ENCODE measurements at regions not wholly inside any gene's neighbourhood (a gene's known extent, or its start where the extent isn't known, plus 50 kb on each side); places are given as distances from the start of the nearest gene placed in this dataset.

- H3K27ac ChIP-seq (ENCODE audit: low read depth, low read length) = no peak overlapping the region
- peaks cover 2% of the 10 kb centered on the region for H3K9me3 ChIP-seq (ENCODE audit: insufficient read depth, low read depth, low read length)
- H2AFZ ChIP-seq (ENCODE audit: insufficient read depth, low read length, poor library complexity) = no peak overlapping the region
- no CpG with 5 or more reads among the region's 9 CpGs for WGBS (ENCODE audit: extremely low coverage, insufficient coverage, insufficient read length)
- no peak overlapping the region for H3K18ac ChIP-seq (ENCODE audit: low read length)
- no peak overlapping the region for H3K14ac ChIP-seq (ENCODE audit: low read length)
- H2BK12ac ChIP-seq (ENCODE audit: low read length) = no peak overlapping the region
- no peaks in the 10 kb centered on the region for H3K79me2 ChIP-seq (ENCODE audit: control insufficient read depth, insufficient read depth, low read length, poor library complexity)
- H3K79me1 ChIP-seq (ENCODE audit: low read length) = no peaks in the 10 kb centered on the region
- DNase-seq = no peak
- no peak overlapping the region for H4K8ac ChIP-seq (ENCODE audit: low read depth, low read length)
- no peak overlapping the region for H4K12ac ChIP-seq (ENCODE audit: low read depth, low read length)
- H3K4me1 ChIP-seq (ENCODE audit: control insufficient read depth in 1 of 2, insufficient read depth in 2 of 2, low read length in 2 of 2) = no peaks in the 10 kb centered on the region
- no peak overlapping the region for H2BK5ac ChIP-seq (ENCODE audit: low read depth, low read length, poor library complexity)
- H3K4me3 ChIP-seq (ENCODE audit: low read depth, low read length) = no peak overlapping the region
- H3K27me3 ChIP-seq (ENCODE audit: insufficient read depth, low read length) = no peaks in the 10 kb centered on the region
- H2BK120ac ChIP-seq (ENCODE audit: insufficient read depth, low read length, poor library complexity) = no peak overlapping the region
- no peak overlapping the region for H3K23ac ChIP-seq (ENCODE audit: low read length)
- H3K9ac ChIP-seq (ENCODE audit: low read length) = no peak overlapping the region
- H3K36me3 ChIP-seq (ENCODE audit: control insufficient read depth in 1 of 2, insufficient read depth in 2 of 2, low read length in 2 of 2) = no peaks in the 10 kb centered on the region
- no peak overlapping the region for H4K91ac ChIP-seq (ENCODE audit: low read depth, low read length)
- H3K4ac ChIP-seq (ENCODE audit: low read depth, low read length) = no peak overlapping the region
- no peak overlapping the region for H2AK5ac ChIP-seq (ENCODE audit: low read length)
- no peak overlapping the region for H3K4me2 ChIP-seq (ENCODE audit: low read length)
Measured at GRCh38 chr1:181412746-181413145, 70.6 kb upstream of the CACNA1E start.

DNA sequence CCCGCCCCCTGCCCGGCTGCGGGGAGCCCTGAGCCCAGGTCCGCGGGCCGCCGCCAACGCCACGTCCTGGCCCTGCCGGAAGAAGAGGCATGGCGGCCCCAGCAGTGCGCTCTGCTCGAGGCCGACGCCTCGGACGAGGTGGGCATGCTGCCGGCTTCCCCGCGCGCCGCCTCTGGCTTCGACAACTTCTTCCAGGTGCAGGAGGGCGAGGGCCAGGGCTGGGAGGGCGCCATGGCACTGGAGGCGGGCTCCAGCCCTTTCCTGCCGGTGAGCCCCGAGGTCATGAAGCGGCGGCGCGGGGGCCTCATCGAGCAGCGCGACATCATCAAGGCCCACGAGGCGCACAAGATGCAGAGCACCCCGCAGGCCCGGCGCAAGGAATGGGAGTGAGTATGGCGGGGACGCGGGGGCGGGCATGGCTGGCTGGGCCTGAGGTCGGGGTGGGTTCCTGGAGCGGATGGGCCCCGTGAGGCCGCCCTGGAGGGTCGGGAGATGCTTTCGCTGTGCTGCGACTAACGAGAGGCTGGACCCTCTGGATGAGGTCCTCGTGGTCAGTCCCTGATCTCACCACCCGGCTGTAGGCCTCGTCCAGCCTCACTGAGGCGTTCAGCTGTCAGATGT, 70.0 kb upstream of the CACNA1E start:
- H3K23ac ChIP-seq (ENCODE audit: low read length) = no peak overlapping the region
- no peak overlapping the region for H3K9ac ChIP-seq (ENCODE audit: low read length)
- H3K36me3 ChIP-seq (ENCODE audit: control insufficient read depth in 1 of 2, insufficient read depth in 2 of 2, low read length in 2 of 2) = no peaks in the 10 kb centered on the region
- peaks cover 2% of the 10 kb centered on the region for H3K9me3 ChIP-seq (ENCODE audit: insufficient read depth, low read depth, low read length)
- no peak overlapping the region for H3K4ac ChIP-seq (ENCODE audit: low read depth, low read length)
- no peak overlapping the region for H3K4me3 ChIP-seq (ENCODE audit: low read depth, low read length)
- H3K18ac ChIP-seq (ENCODE audit: low read length) = no peak overlapping the region
- no CpG with 5 or more reads among the region's 56 CpGs for WGBS (ENCODE audit: extremely low coverage, insufficient coverage, insufficient read length)
- H3K27me3 ChIP-seq (ENCODE audit: insufficient read depth, low read length) = no peaks in the 10 kb centered on the region
- H3K79me2 ChIP-seq (ENCODE audit: control insufficient read depth, insufficient read depth, low read length, poor library complexity) = no peaks in the 10 kb centered on the region
- H4K8ac ChIP-seq (ENCODE audit: low read depth, low read length) = no peak overlapping the region
- H2BK5ac ChIP-seq (ENCODE audit: low read depth, low read length, poor library complexity) = no peak overlapping the region
- no peak overlapping the region for H2BK120ac ChIP-seq (ENCODE audit: insufficient read depth, low read length, poor library complexity)
- no peak overlapping the region for H3K27ac ChIP-seq (ENCODE audit: low read depth, low read length)
- H2BK12ac ChIP-seq (ENCODE audit: low read length) = no peak overlapping the region
- H3K4me2 ChIP-seq (ENCODE audit: low read length) = no peak overlapping the region
- H3K14ac ChIP-seq (ENCODE audit: low read length) = no peak overlapping the region
- H3K79me1 ChIP-seq (ENCODE audit: low read length) = no peaks in the 10 kb centered on the region
- H3K4me1 ChIP-seq (ENCODE audit: control insufficient read depth in 1 of 2, insufficient read depth in 2 of 2, low read length in 2 of 2) = no peaks in the 10 kb centered on the region
- no peak for DNase-seq
- no peak overlapping the region for H4K91ac ChIP-seq (ENCODE audit: low read depth, low read length)
- H2AFZ ChIP-seq (ENCODE audit: insufficient read depth, low read length, poor library complexity) = no peak overlapping the region
- no peak overlapping the region for H2AK5ac ChIP-seq (ENCODE audit: low read length)
- no peak overlapping the region for H4K12ac ChIP-seq (ENCODE audit: low read depth, low read length)

DNA sequence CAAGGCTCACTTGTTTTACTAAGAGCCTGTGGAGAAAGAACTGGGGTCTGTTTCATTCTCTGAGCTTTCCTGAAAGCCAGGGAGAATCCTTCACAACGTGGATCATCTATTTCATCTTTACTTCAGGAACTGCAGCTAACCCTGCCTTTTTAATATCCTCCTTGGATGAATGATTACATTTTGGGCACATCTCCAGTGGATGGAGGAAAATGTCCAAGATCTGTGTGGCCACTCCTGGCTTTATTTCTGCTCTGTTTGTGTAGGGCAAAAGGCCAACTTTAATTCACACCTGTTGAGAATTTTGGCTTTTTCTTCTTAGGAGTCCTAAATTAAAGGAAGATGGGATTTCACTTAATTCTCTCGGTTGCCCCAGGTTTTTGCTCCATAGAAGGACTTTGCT, 69.5 kb upstream of the CACNA1E start:
- no peaks in the 10 kb centered on the region for H3K27me3 ChIP-seq (ENCODE audit: insufficient read depth, low read length)
- H3K4me1 ChIP-seq (ENCODE audit: control insufficient read depth in 1 of 2, insufficient read depth in 2 of 2, low read length in 2 of 2) = no peaks in the 10 kb centered on the region
- no peak overlapping the region for H2BK120ac ChIP-seq (ENCODE audit: insufficient read depth, low read length, poor library complexity)
- H3K14ac ChIP-seq (ENCODE audit: low read length) = no peak overlapping the region
- no peaks in the 10 kb centered on the region for H3K79me1 ChIP-seq (ENCODE audit: low read length)
- H4K91ac ChIP-seq (ENCODE audit: low read depth, low read length) = no peak overlapping the region
- no peak overlapping the region for H3K4me3 ChIP-seq (ENCODE audit: low read depth, low read length)
- no peak overlapping the region for H3K23ac ChIP-seq (ENCODE audit: low read length)
- no peak for DNase-seq
- no peak overlapping the region for H3K4ac ChIP-seq (ENCODE audit: low read depth, low read length)
- H4K8ac ChIP-seq (ENCODE audit: low read depth, low read length) = no peak overlapping the region
- no peak overlapping the region for H4K12ac ChIP-seq (ENCODE audit: low read depth, low read length)
- no peaks in the 10 kb centered on the region for H3K79me2 ChIP-seq (ENCODE audit: control insufficient read depth, insufficient read depth, low read length, poor library complexity)
- no peak overlapping the region for H2AFZ ChIP-seq (ENCODE audit: insufficient read depth, low read length, poor library complexity)
- no peaks in the 10 kb centered on the region for H3K36me3 ChIP-seq (ENCODE audit: control insufficient read depth in 1 of 2, insufficient read depth in 2 of 2, low read length in 2 of 2)
- peaks cover 2% of the 10 kb centered on the region for H3K9me3 ChIP-seq (ENCODE audit: insufficient read depth, low read depth, low read length)
- no peak overlapping the region for H2BK12ac ChIP-seq (ENCODE audit: low read length)
- no peak overlapping the region for H2BK5ac ChIP-seq (ENCODE audit: low read depth, low read length, poor library complexity)
- no peak overlapping the region for H3K27ac ChIP-seq (ENCODE audit: low read depth, low read length)
- H2AK5ac ChIP-seq (ENCODE audit: low read length) = no peak overlapping the region
- H3K18ac ChIP-seq (ENCODE audit: low read length) = no peak overlapping the region
- no CpG with 5 or more reads among the region's 2 CpGs for WGBS (ENCODE audit: extremely low coverage, insufficient coverage, insufficient read length)
- no peak overlapping the region for H3K9ac ChIP-seq (ENCODE audit: low read length)
- H3K4me2 ChIP-seq (ENCODE audit: low read length) = no peak overlapping the region

GRCh38 chr1:181416268-181416860, 67.0 kb upstream of the CACNA1E start:
- H2BK120ac ChIP-seq (ENCODE audit: insufficient read depth, low read length, poor library complexity) = no peak overlapping the region
- no peak overlapping the region for H3K23ac ChIP-seq (ENCODE audit: low read length)
- no peak overlapping the region for H3K18ac ChIP-seq (ENCODE audit: low read length)
- no peak overlapping the region for H3K14ac ChIP-seq (ENCODE audit: low read length)
- no peak overlapping the region for H2AK5ac ChIP-seq (ENCODE audit: low read length)
- H3K9ac ChIP-seq (ENCODE audit: low read length) = no peak overlapping the region
- no peak overlapping the region for H3K4me3 ChIP-seq (ENCODE audit: low read depth, low read length)
- H2AFZ ChIP-seq (ENCODE audit: insufficient read depth, low read length, poor library complexity) = no peak overlapping the region
- H3K79me2 ChIP-seq (ENCODE audit: control insufficient read depth, insufficient read depth, low read length, poor library complexity) = no peaks in the 10 kb centered on the region
- H4K8ac ChIP-seq (ENCODE audit: low read depth, low read length) = no peak overlapping the region
- DNase-seq = no peak
- no peak overlapping the region for H3K27ac ChIP-seq (ENCODE audit: low read depth, low read length)
- H3K4ac ChIP-seq (ENCODE audit: low read depth, low read length) = no peak overlapping the region
- H3K79me1 ChIP-seq (ENCODE audit: low read length) = no peaks in the 10 kb centered on the region
- H3K36me3 ChIP-seq (ENCODE audit: control insufficient read depth in 1 of 2, insufficient read depth in 2 of 2, low read length in 2 of 2) = no peaks in the 10 kb centered on the region
- no CpG with 5 or more reads among the region's 7 CpGs for WGBS (ENCODE audit: extremely low coverage, insufficient coverage, insufficient read length)
- no peaks in the 10 kb centered on the region for H3K4me1 ChIP-seq (ENCODE audit: control insufficient read depth in 1 of 2, insufficient read depth in 2 of 2, low read length in 2 of 2)
- no peaks in the 10 kb centered on the region for H3K9me3 ChIP-seq (ENCODE audit: insufficient read depth, low read depth, low read length)
- no peaks in the 10 kb centered on the region for H3K27me3 ChIP-seq (ENCODE audit: insufficient read depth, low read length)
- no peak overlapping the region for H4K91ac ChIP-seq (ENCODE audit: low read depth, low read length)
- no peak overlapping the region for H4K12ac ChIP-seq (ENCODE audit: low read depth, low read length)
- H3K4me2 ChIP-seq (ENCODE audit: low read length) = no peak overlapping the region
- no peak overlapping the region for H2BK12ac ChIP-seq (ENCODE audit: low read length)
- no peak overlapping the region for H2BK5ac ChIP-seq (ENCODE audit: low read depth, low read length, poor library complexity)

Measured in trophoblast cell (in vitro differentiated cells and primary cell).